OCI-LY1 (cell line): ENCODE measurements at regions not wholly inside any gene's neighbourhood (a gene's known extent, or its start where the extent isn't known, plus 50 kb on each side); places are given as distances from the start of the nearest gene placed in this dataset.

Experiments used
- H2AFZ ChIP-seq: fragments of 200-600 bp; sonication (generic), shearing (Covaris generic); 2 replicates; pipeline ENCODE4 v1.6.0; 2014; ENCODE audit warnings: antibody characterized with exemption, mild to moderate bottlenecking, low read length
- H3F3A ChIP-seq: fragments of 200-600 bp; sonication (generic), shearing (Covaris generic); 2 replicates; pipeline ENCODE4 v1.6.0; 2014; ENCODE audit warnings: mild to moderate bottlenecking, antibody characterized with exemption, low read length, moderate library complexity; ENCODE audit not compliant: insufficient read depth
- H3K27ac ChIP-seq: fragments of 200-600 bp; sonication (generic); 2 replicates; pipeline ENCODE4 v1.5.1; 2014; ENCODE audit warnings: low read length, mixed run types, mild to moderate bottlenecking, low read depth; ENCODE audit not compliant: poor library complexity, severe bottlenecking
- H3K27me3 ChIP-seq: fragments of 200-600 bp; sonication (generic); 2 replicates; pipeline ENCODE4 v1.6.0; 2014; ENCODE audit warnings: antibody characterized with exemption, mild to moderate bottlenecking, low read length, moderate library complexity; ENCODE audit not compliant: insufficient read depth
- H3K36me3 ChIP-seq: fragments of 200-600 bp; sonication (generic); 2 replicates; pipeline ENCODE4 v1.6.1; 2014; ENCODE audit warnings: mild to moderate bottlenecking, antibody characterized with exemption, low read length, moderate library complexity, mixed read lengths; ENCODE audit not compliant: insufficient read depth
- H3K4me1 ChIP-seq: fragments of 200-600 bp; sonication (generic); 2 replicates; pipeline ENCODE4 v1.5.1; 2014; ENCODE audit warnings: mild to moderate bottlenecking, low read length, moderate library complexity; ENCODE audit not compliant: insufficient read depth, severe bottlenecking
- H3K4me2 ChIP-seq: fragments of 200-600 bp; sonication (generic), shearing (Covaris generic); 2 replicates; pipeline ENCODE4 v1.6.1; 2014; ENCODE audit warnings: low read length
- H3K4me3 ChIP-seq: fragments of 200-600 bp; sonication (generic); 2 replicates; pipeline ENCODE4 v1.5.1; 2014; ENCODE audit warnings: low read length, low read depth, mild to moderate bottlenecking, mixed read lengths; ENCODE audit not compliant: poor library complexity, severe bottlenecking
- H3K79me2 ChIP-seq: fragments of 200-600 bp; shearing (Covaris generic); 2 replicates; pipeline ENCODE4 v1.6.1; 2016; ENCODE audit warnings: mixed run types, low read length, mixed read lengths; ENCODE audit not compliant: insufficient read depth
- H3K9ac ChIP-seq: fragments of 200-600 bp; sonication (generic), shearing (Covaris generic); 2 replicates; pipeline ENCODE4 v1.6.1; 2014; ENCODE audit warnings: mild to moderate bottlenecking, low read length, mixed read lengths
- H3K9me2 ChIP-seq: fragments of 200-600 bp; sonication (generic), shearing (Covaris generic); 2 replicates; pipeline ENCODE4 v1.6.1; 2014; ENCODE audit warnings: low read depth, mild to moderate bottlenecking, low read length, mixed read lengths
- H3K9me3 ChIP-seq: fragments of 200-600 bp; shearing (Covaris generic); 2 replicates; pipeline ENCODE4 v1.6.1; 2014; ENCODE audit warnings: low read length, mixed read lengths
- H4K20me1 ChIP-seq: fragments of 200-600 bp; sonication (generic), shearing (Covaris generic); 2 replicates; pipeline ENCODE4 v1.6.0; 2016; ENCODE audit warnings: mild to moderate bottlenecking, low read length; ENCODE audit not compliant: insufficient read depth
- CTCF ChIP-seq: fragments of 200-600 bp; sonication (generic), shearing (Covaris generic); IDR thresholded peaks from 2 replicates; pipeline ENCODE4 v1.5.1; 2017; ENCODE audit warnings: mild to moderate bottlenecking, antibody characterized with exemption, low read length, moderate library complexity, mixed read lengths
- EZH2 ChIP-seq: fragments of 200-600 bp; sonication (generic), shearing (Covaris generic); IDR thresholded peaks from 2 replicates; pipeline ENCODE4 v1.8.0; 2017; ENCODE audit warnings: borderline replicate concordance, mixed run types, mild to moderate bottlenecking, antibody characterized with exemption, low read length, moderate library complexity, mixed read lengths

GRCh38 chr5:144088206-144089064 lies 82.0 kb downstream of the YIPF5 start:
- no peak overlapping the region for H2AFZ ChIP-seq
- H3K27me3 ChIP-seq, result no peaks in the 10 kb centered on the region
- no peaks in the 10 kb centered on the region for H3K36me3 ChIP-seq
- no peaks in the 10 kb centered on the region for H3K4me1 ChIP-seq
- H3K9me2 ChIP-seq, result no peaks in the 10 kb centered on the region
- H3K79me2 ChIP-seq, result no peaks in the 10 kb centered on the region
- H3K27ac ChIP-seq, result no peak overlapping the region
- no peaks in the 10 kb centered on the region for H4K20me1 ChIP-seq
- no peak overlapping the region for H3K4me2 ChIP-seq
- H3K9me3 ChIP-seq, result no peaks in the 10 kb centered on the region
- no peak overlapping the region for H3K4me3 ChIP-seq
- H3F3A ChIP-seq, result no peaks in the 10 kb centered on the region
- no peak overlapping the region for H3K9ac ChIP-seq
- no peak for TF ChIP-seq CTCF
- TF ChIP-seq EZH2, result no peak

- no peak overlapping the region for H2AFZ ChIP-seq
- no peaks in the 10 kb centered on the region for H3K79me2 ChIP-seq
- H3K27ac ChIP-seq, result no peak overlapping the region
- H3K9ac ChIP-seq, result no peak overlapping the region
- H3F3A ChIP-seq, result no peaks in the 10 kb centered on the region
- TF ChIP-seq CTCF (no peak), EZH2 (no peak)
- no peaks in the 10 kb centered on the region for H3K9me2 ChIP-seq
- no peaks in the 10 kb centered on the region for H3K9me3 ChIP-seq
- no peaks in the 10 kb centered on the region for H3K27me3 ChIP-seq
- no peaks in the 10 kb centered on the region for H3K36me3 ChIP-seq
- H3K4me1 ChIP-seq, result no peaks in the 10 kb centered on the region
- H3K4me2 ChIP-seq, result no peak overlapping the region
- H3K4me3 ChIP-seq, result no peak overlapping the region
- no peaks in the 10 kb centered on the region for H4K20me1 ChIP-seq
These were observed 80.9 kb downstream of the YIPF5 start for GRCh38 chr5:144089401-144090021.

DNA sequence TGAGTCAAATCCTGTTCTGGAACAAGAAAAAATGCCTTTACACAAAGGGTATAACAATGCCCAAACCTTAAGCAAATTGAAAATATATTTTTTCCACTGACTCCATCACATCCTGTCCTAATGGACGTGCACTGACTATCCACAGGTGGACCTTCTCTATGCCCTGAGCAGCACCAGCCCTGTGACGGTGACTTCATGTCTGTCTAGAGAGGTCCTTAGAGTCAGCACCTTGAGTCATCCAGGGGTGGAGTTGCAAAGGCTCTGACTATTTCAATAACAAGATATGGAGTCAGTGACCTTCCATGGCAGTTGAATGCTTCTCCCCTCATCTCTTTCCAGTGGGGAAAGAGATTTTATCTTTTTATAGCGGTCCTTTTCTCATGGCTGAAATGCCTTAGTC lies 78.0 kb downstream of the YIPF5 start:
- H4K20me1 ChIP-seq, result no peaks in the 10 kb centered on the region
- no peaks in the 10 kb centered on the region for H3F3A ChIP-seq
- no peak overlapping the region for H3K4me3 ChIP-seq
- H3K27ac ChIP-seq, result no peak overlapping the region
- H3K9me2 ChIP-seq, result no peaks in the 10 kb centered on the region
- H3K36me3 ChIP-seq, result no peaks in the 10 kb centered on the region
- H3K9ac ChIP-seq, result no peak overlapping the region
- H3K9me3 ChIP-seq, result 0 out of 2 replicates have a peak, but pooled peaks cover 4% of the 10 kb centered on the region
- H3K27me3 ChIP-seq, result no peaks in the 10 kb centered on the region
- H3K4me1 ChIP-seq, result no peaks in the 10 kb centered on the region
- TF ChIP-seq EZH2 (no peak), CTCF (no peak)
- no peaks in the 10 kb centered on the region for H3K79me2 ChIP-seq
- H3K4me2 ChIP-seq, result no peak overlapping the region
- H2AFZ ChIP-seq, result no peak overlapping the region
